Transverse colon (tissue), 4 donors: ENCODE measurements at regions not wholly inside any gene's neighbourhood (a gene's known extent, or its start where the extent isn't known, plus 50 kb on each side); places are given as distances from the start of the nearest gene placed in this dataset.
A peak's percentile ranks its signal among the peaks of the same experiment; 100 is the strongest.

Experiments used
- DNase-seq: peaks from one replicate; pipeline ENCODE4 v3.0.0-alpha.2; 2019
- H3K27ac ChIP-seq, 4 donors: fragments of 200-600 bp; sonication (generic); 2 replicates each; pipeline ENCODE4 v1.5.1; 2016 to 2018; ENCODE audit warnings: inconsistent platforms in 4 of 4
- H3K27me3 ChIP-seq: fragments of 200-600 bp; sonication (generic); 2 replicates; pipeline ENCODE4 v1.5.1; 2017; ENCODE audit warnings: inconsistent platforms
- H3K36me3 ChIP-seq, 4 donors: fragments of 200-600 bp; sonication (generic); 2 replicates each; pipeline ENCODE4 v1.5.1; 2017 to 2019; ENCODE audit warnings: inconsistent platforms in 4 of 4
- H3K4me1 ChIP-seq, 4 donors: fragments of 200-600 bp; sonication (generic); 2 replicates each; pipeline ENCODE4 v1.5.1; 2017 to 2020; ENCODE audit warnings: inconsistent platforms in 4 of 4
- H3K4me3 ChIP-seq, 4 donors: fragments of 200-600 bp; sonication (generic); 1 replicate in 1 of 4; 2 replicates in 3 of 4; pipeline versions ENCODE4 v1.5.1 to v1.6.1; 2017 to 2019; ENCODE audit warnings: inconsistent platforms in 4 of 4
- H3K9me3 ChIP-seq, 2 donors: fragments of 200-600 bp; sonication (generic); 2 replicates each; pipeline ENCODE4 v1.5.1; 2017 to 2019; ENCODE audit warnings: inconsistent platforms in 2 of 2
- CTCF ChIP-seq, 5 experiments: fragments of 200-600 bp in 3 of 5; fragments of 450-650 bp in 2 of 5; sonication (generic) in 3 of 5; IDR thresholded peaks; 1 replicate in 2 of 5; 2 replicates in 3 of 5; pipeline ENCODE4 v1.5.1; 2016 to 2017; ENCODE audit warnings: antibody characterized with exemption in 5 of 5, inconsistent platforms in 3 of 5, mild to moderate bottlenecking in 2 of 5, moderate library complexity in 1 of 5
- EP300 ChIP-seq: sonication (generic); formaldehyde crosslinking; IDR thresholded peaks from one replicate; pipeline ENCODE4 v1.6.1; 2017; ENCODE audit warnings: antibody characterized with exemption, low read depth
- POLR2A ChIP-seq: fragments of 450-650 bp; IDR thresholded peaks from one replicate; pipeline ENCODE4 v1.6.1; 2016; ENCODE audit warnings: antibody characterized with exemption, mild to moderate bottlenecking, moderate library complexity
- POLR2AphosphoS5 ChIP-seq, 3 donors: sonication (generic); formaldehyde crosslinking; IDR thresholded peaks; one replicate each; pipeline ENCODE4 v1.6.1; 2016; ENCODE audit warnings: antibody characterized with exemption in 3 of 3
- WGBS, 2 donors: methylation state at CpG; one replicate each; pipeline ENCODE4 v1.1.5; 2018; ENCODE audit warnings: low coverage in 1 of 2; 5-methylcytosine and 5-hydroxymethylcytosine counted together
- in situ Hi-C, 4 donors: fragments of 200-750 bp; cut with MboI; loops; one replicate each; pipeline versions ENCODE4 v1.15.0 to v1.15.1; 2017; ENCODE audit warnings: low sequenced_read_pairs in 3 of 4, low pct_ligation_motif_present in 1 of 4, low pct_unique_long_range_greater_than_20kb in 1 of 4
- intact Hi-C: fragments of 100-400 bp; cut with DNase I; formaldehyde crosslinking; loops from one replicate; pipeline ENCODE4 v1.15.1; 2023; ENCODE audit warnings: low total_unique reads

- Histone ChIP-seq H3K4me3 (no peak overlapping the region), H3K27ac (peak overlapping the region; percentile 13 to 47 (median 29)), H3K36me3 (no peaks in the 10 kb centered on the region), H3K4me1 (peaks cover 0 to 10% (median 2%) of the 10 kb centered on the region in 4 donors), H3K27me3 (no peaks in the 10 kb centered on the region), H3K9me3 (no peaks in the 10 kb centered on the region)
- intact Hi-C loops = no loop called here
- DNase-seq = no peak
- TF ChIP-seq POLR2A (no peak), CTCF (IDR thresholded peaks at IDR 0.05) (no peak), POLR2AphosphoS5 (IDR thresholded peaks at IDR 0.05) (peak in 1 of 3 donors; percentile 21), EP300 (no peak)
- in situ Hi-C loops = no loop called here
- WGBS, 2 donors = 30 to 40% methylated on average over 2 of the region's 2 CpGs
Measured at GRCh38 chr2:18413676-18414396, 146.6 kb downstream of the RDH14 start.

GRCh38 chr2:18412980-18413675 lies 147.3 kb downstream of the RDH14 start:
- no peak for DNase-seq
- Histone ChIP-seq H3K4me1 (peaks cover 0 to 10% (median 2%) of the 10 kb centered on the region in 4 donors), H3K4me3 (no peak overlapping the region), H3K27me3 (no peaks in the 10 kb centered on the region), H3K27ac (peak overlapping the region in 3 of 4 donors; percentile 28 to 47 (median 34)), H3K36me3 (no peaks in the 10 kb centered on the region), H3K9me3 (no peaks in the 10 kb centered on the region)
- TF ChIP-seq POLR2A (no peak), POLR2AphosphoS5 (IDR thresholded peaks at IDR 0.05) (no peak), EP300 (no peak), CTCF (IDR thresholded peaks at IDR 0.05) (no peak)
- in situ Hi-C loops (no loop called here), intact Hi-C loops (no loop called here)
- 77 to 89% methylated on average over 3 of the region's 3 CpGs for WGBS, 2 donors

GRCh38 chr2:18411626-18412025 lies 148.8 kb downstream of the RDH14 start:
- intact Hi-C loops = no loop called here
- peaks cover 0 to 8% (median 2%) of the 10 kb centered on the region in 4 donors for H3K4me1 ChIP-seq
- TF ChIP-seq POLR2A (no peak), CTCF (IDR thresholded peaks at IDR 0.05) (no peak), POLR2AphosphoS5 (IDR thresholded peaks at IDR 0.05) (no peak), EP300 (no peak)
- in situ Hi-C loops = no loop called here
- H3K27ac ChIP-seq = no peak overlapping the region
- H3K27me3 ChIP-seq = no peaks in the 10 kb centered on the region
- no peaks in the 10 kb centered on the region for H3K36me3 ChIP-seq
- no peak overlapping the region for H3K4me3 ChIP-seq
- DNase-seq = no peak
- 62 to 70% methylated on average over 1 of the region's 1 CpG for WGBS, 2 donors
- H3K9me3 ChIP-seq = no peaks in the 10 kb centered on the region

GRCh38 chr2:18410543-18410942 lies 149.9 kb downstream of the RDH14 start:
- in situ Hi-C loops = no loop called here

More at GRCh38 chr2:18410543-18410942, 149.9 kb downstream of the RDH14 start:
- intact Hi-C loops = no loop called here
- Histone ChIP-seq H3K36me3 (no peaks in the 10 kb centered on the region), H3K9me3 (no peaks in the 10 kb centered on the region), H3K4me3 (no peak overlapping the region), H3K4me1 (peaks cover 0 to 8% (median 2%) of the 10 kb centered on the region in 4 donors), H3K27ac (no peak overlapping the region), H3K27me3 (no peaks in the 10 kb centered on the region)
- TF ChIP-seq POLR2A = no peak
- TF ChIP-seq POLR2AphosphoS5 (IDR thresholded peaks at IDR 0.05) = no peak
- no peak for TF ChIP-seq EP300
- TF ChIP-seq CTCF (IDR thresholded peaks at IDR 0.05) = no peak
- no peak for DNase-seq
- WGBS, 2 donors = 70 to 78% methylated on average over 1 of the region's 1 CpG
